ENCODE measurements at regions not wholly inside any gene's neighbourhood (a gene's known extent, or its start where the extent isn't known, plus 50 kb on each side); places are given as distances from the start of the nearest gene placed in this dataset.

DNA sequence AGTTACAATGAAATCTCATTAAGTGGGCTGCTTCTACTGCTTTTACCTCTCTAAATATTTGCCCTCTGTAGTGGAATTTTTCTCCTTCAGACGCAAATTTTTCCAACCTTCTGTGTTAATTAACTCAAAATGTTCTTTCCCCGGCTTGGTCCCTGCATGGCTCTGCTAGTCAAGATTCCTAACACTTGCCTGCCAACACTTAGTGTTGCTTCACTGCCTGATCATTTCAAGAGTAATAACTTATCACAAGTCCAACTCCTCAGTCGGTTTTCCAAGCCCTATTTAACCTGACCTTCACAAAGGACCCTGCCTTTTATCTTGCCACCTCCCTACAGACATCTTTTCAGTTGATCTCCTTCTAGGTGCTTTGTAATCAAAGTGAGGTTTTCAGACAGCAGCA lies 142.7 kb downstream of the HRH4 start:
- TF ChIP-seq, protein P1, sequence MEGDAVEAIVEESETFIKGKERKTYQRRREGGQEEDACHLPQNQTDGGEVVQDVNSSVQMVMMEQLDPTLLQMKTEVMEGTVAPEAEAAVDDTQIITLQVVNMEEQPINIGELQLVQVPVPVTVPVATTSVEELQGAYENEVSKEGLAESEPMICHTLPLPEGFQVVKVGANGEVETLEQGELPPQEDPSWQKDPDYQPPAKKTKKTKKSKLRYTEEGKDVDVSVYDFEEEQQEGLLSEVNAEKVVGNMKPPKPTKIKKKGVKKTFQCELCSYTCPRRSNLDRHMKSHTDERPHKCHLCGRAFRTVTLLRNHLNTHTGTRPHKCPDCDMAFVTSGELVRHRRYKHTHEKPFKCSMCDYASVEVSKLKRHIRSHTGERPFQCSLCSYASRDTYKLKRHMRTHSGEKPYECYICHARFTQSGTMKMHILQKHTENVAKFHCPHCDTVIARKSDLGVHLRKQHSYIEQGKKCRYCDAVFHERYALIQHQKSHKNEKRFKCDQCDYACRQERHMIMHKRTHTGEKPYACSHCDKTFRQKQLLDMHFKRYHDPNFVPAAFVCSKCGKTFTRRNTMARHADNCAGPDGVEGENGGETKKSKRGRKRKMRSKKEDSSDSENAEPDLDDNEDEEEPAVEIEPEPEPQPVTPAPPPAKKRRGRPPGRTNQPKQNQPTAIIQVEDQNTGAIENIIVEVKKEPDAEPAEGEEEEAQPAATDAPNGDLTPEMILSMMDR (IDR thresholded peaks at IDR 0.05), result no peak

DNA sequence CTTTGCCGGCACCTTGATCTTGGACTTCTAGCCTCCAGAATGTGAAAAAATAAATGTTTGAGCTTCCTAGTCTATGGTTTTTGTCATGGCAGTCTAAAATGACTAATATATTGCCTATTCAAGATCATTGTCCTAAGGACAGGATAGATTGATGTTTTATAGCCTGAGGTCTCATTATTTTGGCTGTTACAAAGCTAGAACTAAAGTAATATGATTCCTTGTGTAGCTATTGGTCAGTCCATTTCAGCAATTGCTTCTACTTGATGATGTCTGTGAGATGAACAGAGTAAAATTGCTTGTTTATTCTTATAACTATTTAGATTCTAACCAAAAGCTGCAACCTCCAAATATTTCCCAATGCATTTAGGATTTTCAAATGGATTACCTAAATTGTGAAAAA lies 145.0 kb downstream of the HRH4 start:
- TF ChIP-seq, protein P1 (IDR thresholded peaks at IDR 0.05), result no peak

DNA sequence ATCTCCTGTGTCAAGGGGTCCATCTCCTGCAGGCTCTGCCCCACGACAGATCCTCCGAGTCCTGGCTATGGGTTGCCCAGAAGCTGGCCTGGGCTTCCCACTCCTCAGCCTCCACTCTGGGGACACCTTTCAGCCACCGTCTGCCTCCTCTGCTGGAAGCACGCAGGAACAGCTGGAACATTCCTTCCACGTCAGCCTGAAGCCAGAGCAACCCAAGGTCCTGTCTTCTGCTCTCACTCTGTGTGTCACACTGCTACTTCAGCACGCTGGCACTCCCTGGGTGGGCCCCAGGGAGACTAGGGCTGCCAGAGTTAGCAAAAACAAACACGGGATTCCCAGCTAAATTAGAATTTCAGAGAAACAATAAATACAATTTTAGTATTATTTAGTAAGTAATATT lies 148.8 kb downstream of the HRH4 start:
- TF ChIP-seq, protein P1 (IDR thresholded peaks at IDR 0.05), result no peak

DNA sequence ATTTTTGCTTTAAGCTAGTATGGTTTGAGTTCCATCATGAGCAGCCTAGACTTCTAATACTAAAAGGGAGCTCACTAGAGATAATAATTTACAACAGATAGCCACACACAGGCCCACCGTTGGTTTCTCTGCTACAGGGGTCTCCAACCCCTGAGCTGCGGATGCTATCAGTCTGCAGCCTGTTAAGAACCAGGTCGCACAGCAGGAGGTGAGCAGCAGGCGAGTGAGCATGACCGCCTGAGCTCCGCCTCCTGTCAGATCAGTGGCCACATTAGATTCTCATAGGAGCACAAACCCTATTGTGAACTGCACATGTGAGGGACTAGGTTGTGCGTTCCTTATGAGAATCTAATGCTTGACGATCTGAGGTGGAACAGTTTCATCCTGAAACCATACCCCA lies 150.6 kb downstream of the HRH4 start:
- TF ChIP-seq, protein P1 (IDR thresholded peaks at IDR 0.05), result no peak

DNA sequence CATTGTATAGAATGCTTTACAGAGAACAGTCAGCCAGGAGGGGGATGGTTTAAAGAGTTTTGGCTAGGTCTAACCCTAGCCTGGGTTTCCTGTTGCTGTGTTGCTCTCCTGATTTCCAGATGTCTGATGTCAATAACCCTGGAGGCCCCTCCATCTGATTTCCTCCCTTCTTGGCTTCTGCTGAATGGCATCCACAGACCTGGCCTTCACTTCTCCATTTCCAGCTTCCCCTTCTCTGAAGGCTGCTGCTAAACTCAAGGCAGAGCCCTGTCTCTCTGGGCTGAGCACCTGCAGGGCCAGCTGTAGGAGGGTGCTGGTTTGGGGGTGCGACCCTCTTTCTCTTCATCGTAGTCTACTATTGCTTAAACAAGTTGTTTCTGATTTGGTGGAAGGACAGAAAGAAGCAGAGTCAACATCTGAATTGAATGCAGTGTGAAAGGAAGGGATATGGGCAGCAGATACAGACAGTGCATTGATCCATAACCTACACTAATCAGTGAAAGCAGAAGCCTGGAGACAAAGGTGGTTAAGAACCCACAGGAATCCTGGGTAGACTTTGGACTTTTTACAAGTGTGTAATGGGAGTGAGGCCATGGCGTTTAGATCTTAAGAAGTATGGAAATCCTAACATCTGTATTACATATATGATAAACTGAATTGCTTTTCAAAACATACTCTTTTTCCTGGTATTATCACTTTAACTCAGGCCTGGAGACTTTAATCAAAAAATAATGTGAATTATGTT lies 153.6 kb downstream of the HRH4 start:
- TF ChIP-seq, protein P1 (IDR thresholded peaks at IDR 0.05), result no peak

DNA sequence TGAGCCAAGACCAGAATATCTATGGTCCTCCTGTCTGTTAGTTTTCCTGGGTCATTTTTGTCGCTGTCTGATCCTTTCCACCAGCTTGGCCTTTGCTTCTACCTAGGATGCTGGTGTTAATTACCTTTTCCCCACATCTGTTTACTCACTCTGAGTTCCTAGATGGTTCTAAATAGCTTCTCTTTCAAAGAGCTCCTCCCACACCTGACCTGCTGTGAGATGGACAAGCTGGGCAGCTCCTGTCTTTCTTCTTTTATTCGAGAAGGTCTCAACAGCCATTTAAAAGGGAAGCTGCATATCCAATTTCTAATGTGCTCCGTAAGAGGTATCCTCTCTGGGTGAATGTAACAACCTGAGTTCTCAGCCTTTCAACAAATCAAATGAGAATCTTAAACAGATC lies 156.2 kb downstream of the HRH4 start:
- TF ChIP-seq, protein P1 (IDR thresholded peaks at IDR 0.05), result no peak

DNA sequence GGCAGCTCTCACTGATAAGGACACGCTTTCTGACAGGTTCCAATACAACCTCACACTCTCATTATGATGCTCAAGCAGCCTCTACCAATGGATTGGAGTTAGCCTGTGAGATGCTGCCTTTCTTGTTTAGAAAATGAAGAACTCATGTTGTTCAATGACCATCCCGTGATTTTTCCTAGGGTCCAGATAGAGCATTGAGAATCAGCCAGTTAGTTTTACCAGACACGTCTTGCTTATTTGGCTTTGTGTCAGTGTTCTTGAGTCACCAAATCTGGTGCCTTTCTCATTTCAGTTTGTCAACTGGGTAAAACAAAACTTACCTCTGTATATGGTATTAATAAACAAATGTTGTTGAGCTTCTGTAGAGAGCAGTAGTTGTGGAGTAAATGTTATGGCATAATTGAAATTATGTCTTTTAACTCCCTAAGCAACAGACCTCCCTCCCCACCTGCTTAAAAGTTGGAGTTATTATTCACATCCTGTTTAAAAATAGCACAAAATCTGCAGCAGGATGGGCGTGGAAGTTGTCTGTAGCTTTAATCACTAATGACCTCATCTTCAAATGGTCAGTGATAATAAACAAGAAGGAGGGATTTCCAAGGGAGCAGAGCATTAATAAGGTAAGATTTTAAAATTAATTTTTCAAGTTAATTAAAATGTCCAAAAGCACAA lies 167.3 kb downstream of the HRH4 start:
- TF ChIP-seq, protein P1 (IDR thresholded peaks at IDR 0.05), result no peak

Data from LNCAP (cell line).